ENCODE measurements at regions not wholly inside any gene's neighbourhood (a gene's known extent, or its start where the extent isn't known, plus 50 kb on each side); places are given as distances from the start of the nearest gene placed in this dataset.

GRCh38 chr1:96865731-96866685 is 144.4 kb downstream of the PTBP2 start:
- Mint-ChIP-seq H3K27ac (no peak overlapping the region), H3K36me3 (no peaks in the 10 kb centered on the region), H3K9me3 (no peaks in the 10 kb centered on the region), H3K4me3 (no peak overlapping the region), H3K27me3 (ENCODE audit: low read depth) (no peaks in the 10 kb centered on the region; the same call in 1 of the 2 replicates), H3K4me1 (no peaks in the 10 kb centered on the region)
- no peak for ATAC-seq
- ChIA-PET CTCF (no interaction called here), POLR2A (no interaction called here)
- no peak for DNase-seq (ENCODE audit: low spot score)
- no peak for TF ChIP-seq CREB1 (CRISPR knock-in tag; IDR thresholded peaks at IDR 0.05)
- TF ChIP-seq MXD4 (CRISPR knock-in tag; IDR thresholded peaks at IDR 0.05; ENCODE audit: borderline replicate concordance), result no peak
- no peak for TF ChIP-seq HMGA2 (CRISPR knock-in tag; IDR thresholded peaks at IDR 0.05)
- TF ChIP-seq ZNF512 (CRISPR knock-in tag; IDR thresholded peaks at IDR 0.05; ENCODE audit: borderline replicate concordance), result no peak
- no peak for TF ChIP-seq ETV6 (CRISPR knock-in tag; IDR thresholded peaks at IDR 0.05)
- no peak for TF ChIP-seq ZNF281 (CRISPR knock-in tag; IDR thresholded peaks at IDR 0.05)
- TF ChIP-seq TEAD4 (CRISPR knock-in tag; IDR thresholded peaks at IDR 0.05), result no peak
- no peak for TF ChIP-seq ZNF425 (CRISPR knock-in tag; conservative IDR thresholded peaks at IDR 0.05)
- no peak for TF ChIP-seq ATF2 (CRISPR knock-in tag; IDR thresholded peaks at IDR 0.05; ENCODE audit: borderline replicate concordance, low read depth)
- TF ChIP-seq SMAD3 (CRISPR knock-in tag; IDR thresholded peaks at IDR 0.05; ENCODE audit: borderline replicate concordance), result no peak
- no peak for TF ChIP-seq ZNF232 (CRISPR knock-in tag; IDR thresholded peaks at IDR 0.05)
- TF ChIP-seq GTF2I (CRISPR knock-in tag; conservative IDR thresholded peaks at IDR 0.05), result no peak
- no peak for TF ChIP-seq ZNF317 (CRISPR knock-in tag; IDR thresholded peaks at IDR 0.05; ENCODE audit: borderline replicate concordance, low read depth)
- TF ChIP-seq ESRRA (CRISPR knock-in tag; IDR thresholded peaks at IDR 0.05; ENCODE audit: borderline replicate concordance), result no peak
- no peak for TF ChIP-seq CREM (CRISPR knock-in tag; IDR thresholded peaks at IDR 0.05)
- TF ChIP-seq USF1 (CRISPR knock-in tag; IDR thresholded peaks at IDR 0.05), result no peak
- no peak for TF ChIP-seq SP1 (CRISPR knock-in tag; conservative IDR thresholded peaks at IDR 0.05)

Data from WTC11 (cell line).